Glutamatergic neuron (in vitro differentiated cells): ENCODE measurements at regions not wholly inside any gene's neighbourhood (a gene's known extent, or its start where the extent isn't known, plus 50 kb on each side); places are given as distances from the start of the nearest gene placed in this dataset.

Experiments used
- DNase-seq: peaks from one replicate; pipeline ENCODE4 v3.0.0; 2022
- H3K27ac Mint-ChIP-seq: one replicate; pipeline ENCODE4 v1.8.0; 2020; ENCODE audit warnings: mild to moderate bottlenecking, mixed read lengths, inconsistent platforms; ENCODE audit not compliant: unreplicated experiment
- H3K27me3 Mint-ChIP-seq: one replicate; pipeline ENCODE4 v1.8.0; 2020; ENCODE audit warnings: mild to moderate bottlenecking, moderate library complexity, mixed read lengths, inconsistent platforms; ENCODE audit not compliant: unreplicated experiment
- H3K36me3 Mint-ChIP-seq: one replicate; pipeline ENCODE4 v1.8.0; 2020; ENCODE audit warnings: mild to moderate bottlenecking, mixed read lengths, inconsistent platforms; ENCODE audit not compliant: unreplicated experiment
- H3K4me1 Mint-ChIP-seq: one replicate; pipeline ENCODE4 v1.8.0; 2020; ENCODE audit warnings: mild to moderate bottlenecking, low read depth, mixed read lengths, inconsistent platforms; ENCODE audit not compliant: unreplicated experiment
- H3K4me3 Mint-ChIP-seq: one replicate; pipeline ENCODE4 v1.8.0; 2020; ENCODE audit warnings: mild to moderate bottlenecking, mixed read lengths, inconsistent platforms; ENCODE audit not compliant: unreplicated experiment
- H3K9me3 Mint-ChIP-seq: one replicate; pipeline ENCODE4 v1.8.0; 2020; ENCODE audit warnings: mild to moderate bottlenecking, moderate library complexity, mixed read lengths, inconsistent platforms; ENCODE audit not compliant: unreplicated experiment
- CTCF ChIP-seq: fragments of 200-600 bp; sonication (generic); IDR thresholded peaks from one replicate; pipeline ENCODE4 v1.5.0; 2021; ENCODE audit not compliant: partially characterized antibody, unreplicated experiment

GRCh38 chr19:32219392-32219791 is 126.0 kb upstream of the ZNF507 start:
- Mint-ChIP-seq H3K27me3 (peaks cover 3% of the 10 kb centered on the region), H3K27ac (no peak overlapping the region), H3K9me3 (no peaks in the 10 kb centered on the region), H3K36me3 (no peaks in the 10 kb centered on the region), H3K4me3 (no peak overlapping the region), H3K4me1 (no peaks in the 10 kb centered on the region)
- no peak for DNase-seq
- no peak for TF ChIP-seq CTCF

GRCh38 chr19:32219881-32220472 is 125.4 kb upstream of the ZNF507 start:
- H3K27ac Mint-ChIP-seq: no peak overlapping the region
- no peaks in the 10 kb centered on the region for H3K36me3 Mint-ChIP-seq
- peaks cover 2% of the 10 kb centered on the region for H3K9me3 Mint-ChIP-seq
- TF ChIP-seq CTCF: no peak
- no peak overlapping the region for H3K4me3 Mint-ChIP-seq
- no peaks in the 10 kb centered on the region for H3K4me1 Mint-ChIP-seq
- no peak for DNase-seq
- H3K27me3 Mint-ChIP-seq: peaks cover 5% of the 10 kb centered on the region

- no peak for DNase-seq
- H3K4me1 Mint-ChIP-seq: no peaks in the 10 kb centered on the region
- peaks cover 2% of the 10 kb centered on the region for H3K9me3 Mint-ChIP-seq
- no peaks in the 10 kb centered on the region for H3K36me3 Mint-ChIP-seq
- no peak overlapping the region for H3K4me3 Mint-ChIP-seq
- TF ChIP-seq CTCF: no peak
- H3K27me3 Mint-ChIP-seq: peaks cover 5% of the 10 kb centered on the region
- H3K27ac Mint-ChIP-seq: no peak overlapping the region
Observed at GRCh38 chr19:32220951-32221350, 124.5 kb upstream of the ZNF507 start.

GRCh38 chr19:32222556-32222955 is 122.9 kb upstream of the ZNF507 start:
- no peaks in the 10 kb centered on the region for H3K36me3 Mint-ChIP-seq
- H3K27ac Mint-ChIP-seq: no peak overlapping the region
- peaks cover 2% of the 10 kb centered on the region for H3K9me3 Mint-ChIP-seq
- no peak for DNase-seq
- no peak overlapping the region for H3K4me3 Mint-ChIP-seq
- TF ChIP-seq CTCF: no peak
- H3K27me3 Mint-ChIP-seq: peaks cover 5% of the 10 kb centered on the region
- H3K4me1 Mint-ChIP-seq: no peaks in the 10 kb centered on the region

GRCh38 chr19:32223106-32223505 is 122.3 kb upstream of the ZNF507 start:
- no peak for TF ChIP-seq CTCF
- DNase-seq: no peak
- Mint-ChIP-seq H3K27ac (no peak overlapping the region), H3K4me1 (no peaks in the 10 kb centered on the region), H3K36me3 (no peaks in the 10 kb centered on the region), H3K27me3 (peaks cover 5% of the 10 kb centered on the region), H3K9me3 (peaks cover 2% of the 10 kb centered on the region), H3K4me3 (no peak overlapping the region)
